ENCODE measurements at regions not wholly inside any gene's neighbourhood (a gene's known extent, or its start where the extent isn't known, plus 50 kb on each side); places are given as distances from the start of the nearest gene placed in this dataset.

- intact Hi-C loops (cut with DNase I; ENCODE audit: low total_unique reads): no loop called here
- no peak for TF ChIP-seq POLR2A (IDR thresholded peaks at IDR 0.05)
- TF ChIP-seq, protein P1, sequence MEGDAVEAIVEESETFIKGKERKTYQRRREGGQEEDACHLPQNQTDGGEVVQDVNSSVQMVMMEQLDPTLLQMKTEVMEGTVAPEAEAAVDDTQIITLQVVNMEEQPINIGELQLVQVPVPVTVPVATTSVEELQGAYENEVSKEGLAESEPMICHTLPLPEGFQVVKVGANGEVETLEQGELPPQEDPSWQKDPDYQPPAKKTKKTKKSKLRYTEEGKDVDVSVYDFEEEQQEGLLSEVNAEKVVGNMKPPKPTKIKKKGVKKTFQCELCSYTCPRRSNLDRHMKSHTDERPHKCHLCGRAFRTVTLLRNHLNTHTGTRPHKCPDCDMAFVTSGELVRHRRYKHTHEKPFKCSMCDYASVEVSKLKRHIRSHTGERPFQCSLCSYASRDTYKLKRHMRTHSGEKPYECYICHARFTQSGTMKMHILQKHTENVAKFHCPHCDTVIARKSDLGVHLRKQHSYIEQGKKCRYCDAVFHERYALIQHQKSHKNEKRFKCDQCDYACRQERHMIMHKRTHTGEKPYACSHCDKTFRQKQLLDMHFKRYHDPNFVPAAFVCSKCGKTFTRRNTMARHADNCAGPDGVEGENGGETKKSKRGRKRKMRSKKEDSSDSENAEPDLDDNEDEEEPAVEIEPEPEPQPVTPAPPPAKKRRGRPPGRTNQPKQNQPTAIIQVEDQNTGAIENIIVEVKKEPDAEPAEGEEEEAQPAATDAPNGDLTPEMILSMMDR (IDR thresholded peaks at IDR 0.05): no peak
Measured at GRCh38 chr2:51201295-51201694, 169.4 kb upstream of the NRXN1 start.

GRCh38 chr2:51194656-51195055 is 162.7 kb upstream of the NRXN1 start:
- H3K4me3 ChIP-seq (ENCODE audit: low read depth, poor library complexity, severe bottlenecking): no peak overlapping the region
- intact Hi-C loops (cut with DNase I; ENCODE audit: low total_unique reads): no loop called here
- DNase-seq (ENCODE audit: low spot score in 2 of 2): no peak
- TF ChIP-seq, protein P1 (IDR thresholded peaks at IDR 0.05): no peak
- TF ChIP-seq POLR2A (IDR thresholded peaks at IDR 0.05): no peak
- WGBS, 2 donors: 91 to 93% methylated on average over 10 of the region's 10 CpGs

More at GRCh38 chr2:51201295-51201694, 169.4 kb upstream of the NRXN1 start:
- no peak for DNase-seq (ENCODE audit: low spot score in 2 of 2)
- H3K4me3 ChIP-seq (ENCODE audit: low read depth, poor library complexity, severe bottlenecking): no peak overlapping the region

GRCh38 chr2:51170273-51170672 is 138.3 kb upstream of the NRXN1 start:
- TF ChIP-seq POLR2A (IDR thresholded peaks at IDR 0.05): no peak
- TF ChIP-seq, protein P1 (IDR thresholded peaks at IDR 0.05): no peak
- H3K4me3 ChIP-seq (ENCODE audit: low read depth, poor library complexity, severe bottlenecking): no peak overlapping the region
- intact Hi-C loops (cut with DNase I; ENCODE audit: low total_unique reads): no loop called here
- DNase-seq (ENCODE audit: low spot score in 2 of 2): no peak

GRCh38 chr2:51165534-51166260 is 133.8 kb upstream of the NRXN1 start:
- DNase-seq (ENCODE audit: low spot score in 2 of 2): no peak
- no peak overlapping the region for H3K4me3 ChIP-seq (ENCODE audit: low read depth, poor library complexity, severe bottlenecking)
- intact Hi-C loops (cut with DNase I; ENCODE audit: low total_unique reads): no loop called here
- no peak for TF ChIP-seq POLR2A (IDR thresholded peaks at IDR 0.05)
- TF ChIP-seq, protein P1 (IDR thresholded peaks at IDR 0.05): no peak
- 57% methylated on average over 6 of the region's 6 CpGs for WGBS, 2 donors

GRCh38 chr2:51158251-51158650 is 126.3 kb upstream of the NRXN1 start:
- intact Hi-C loops (cut with DNase I; ENCODE audit: low total_unique reads): no loop called here
- no peak overlapping the region for H3K4me3 ChIP-seq (ENCODE audit: low read depth, poor library complexity, severe bottlenecking)
- TF ChIP-seq, protein P1 (IDR thresholded peaks at IDR 0.05): no peak
- no peak for TF ChIP-seq POLR2A (IDR thresholded peaks at IDR 0.05)
- DNase-seq (ENCODE audit: low spot score in 2 of 2): no peak
- 63 to 65% methylated on average over 1 of the region's 1 CpG for whole genome bisulfite sequencing, 2 donors

- intact Hi-C loops (cut with DNase I; ENCODE audit: low total_unique reads): no loop called here
- no peak for DNase-seq (ENCODE audit: low spot score in 2 of 2)
- TF ChIP-seq POLR2A (IDR thresholded peaks at IDR 0.05): no peak
- TF ChIP-seq, protein P1 (IDR thresholded peaks at IDR 0.05): no peak
- H3K4me3 ChIP-seq (ENCODE audit: low read depth, poor library complexity, severe bottlenecking): no peak overlapping the region
Measured at GRCh38 chr2:51153236-51153635, 121.3 kb upstream of the NRXN1 start.

Measured in lower leg skin (tissue), 4 donors.